Cardiac septum (tissue), 1 donor: ENCODE measurements at regions not wholly inside any gene's neighbourhood (a gene's known extent, or its start where the extent isn't known, plus 50 kb on each side); places are given as distances from the start of the nearest gene placed in this dataset.
"Not testable (repeated sequence)": the region's sequence is repeated elsewhere in the genome, so short reads cannot be mapped to it uniquely, and the experiment has no call there.

ENCODE experiments used
- DNase-seq: peaks from one replicate; pipeline ENCODE4 v3.0.0-alpha.2; 2020; ENCODE audit warnings: low spot score
- intact Hi-C: fragments of 100-400 bp; cut with DNase I; formaldehyde crosslinking; loops from one replicate; pipeline ENCODE4 v1.14.0; 2022
- donor health status: DM: no; HTN: no; CAD: no.

- intact Hi-C loops, result no loop called here
- no peak for DNase-seq
Observed at GRCh38 chr1:221018414-221018813, 139.2 kb downstream of the HLX start.

GRCh38 chr1:221022331-221022730 is 143.1 kb downstream of the HLX start:
- no peak for DNase-seq
- intact Hi-C loops, result no loop called here

- intact Hi-C loops, result no loop called here
- no peak for DNase-seq
Observed at GRCh38 chr1:221023482-221023881, 144.2 kb downstream of the HLX start.

GRCh38 chr1:221025501-221025900 is 146.3 kb downstream of the HLX start:
- no peak for DNase-seq
- intact Hi-C loops, result no loop called here

GRCh38 chr1:221025956-221026355 is 146.7 kb downstream of the HLX start:
- no peak for DNase-seq
- intact Hi-C loops, result no loop called here

- intact Hi-C loops, result loop anchor here (10.0 kb wide), 1 partner anchor 135 kb away; no protein-coding TSS in a partner anchor
- DNase-seq, result no peak
Observed at GRCh38 chr1:221029981-221030649, 150.9 kb downstream of the HLX start.

- intact Hi-C loops, result loop anchor here (10.0 kb wide), 1 partner anchor 134 kb away; no protein-coding TSS in a partner anchor
- no peak for DNase-seq
Observed at GRCh38 chr1:221030990-221031389, 151.7 kb downstream of the HLX start.

GRCh38 chr1:221031458-221032203 is 152.4 kb downstream of the HLX start:
- DNase-seq, result no peak
- intact Hi-C loops, result loop anchor here (2.0 to 10.0 kb wide), 2 partner anchors 133 to 155 kb away; no protein-coding TSS in a partner anchor

- no peak for DNase-seq
- intact Hi-C loops, result loop anchor here (2.0 to 10.0 kb wide), 2 partner anchors 133 to 155 kb away; no protein-coding TSS in a partner anchor
Observed at GRCh38 chr1:221032204-221032585, 153.0 kb downstream of the HLX start.

GRCh38 chr1:221032637-221033280 is 153.5 kb downstream of the HLX start:
- intact Hi-C loops, result loop anchor here (2.0 to 10.0 kb wide), 2 partner anchors 132 to 156 kb away; no protein-coding TSS in a partner anchor
- no peak for DNase-seq

GRCh38 chr1:221035662-221036153 is 156.5 kb downstream of the HLX start:
- no peak for DNase-seq

GRCh38 chr1:221039616-221040015 is 160.4 kb downstream of the HLX start:
- no peak for DNase-seq
- intact Hi-C loops, result loop anchor here (10.0 kb wide), 1 partner anchor 125 kb away; no protein-coding TSS in a partner anchor

More at GRCh38 chr1:221035662-221036153, 156.5 kb downstream of the HLX start:
- intact Hi-C loops, result loop anchor here (10.0 kb wide), 1 partner anchor 129 kb away; no protein-coding TSS in a partner anchor

GRCh38 chr1:221040101-221040500 is 160.9 kb downstream of the HLX start:
- no peak for DNase-seq

GRCh38 chr1:221040691-221041285 is 161.5 kb downstream of the HLX start:
- intact Hi-C loops, result no loop called here
- no peak for DNase-seq

More at GRCh38 chr1:221040101-221040500, 160.9 kb downstream of the HLX start:
- intact Hi-C loops, result no loop called here

- intact Hi-C loops, result no loop called here
Observed at GRCh38 chr1:221044538-221044937, 165.3 kb downstream of the HLX start.

GRCh38 chr1:221045151-221045550 is 165.9 kb downstream of the HLX start:
- intact Hi-C loops, result no loop called here
- no peak for DNase-seq

More at GRCh38 chr1:221044538-221044937, 165.3 kb downstream of the HLX start:
- DNase-seq, result no peak

- DNase-seq, result no peak
- intact Hi-C loops, result no loop called here
Observed at GRCh38 chr1:221045842-221046831, 166.9 kb downstream of the HLX start.

GRCh38 chr1:221051391-221051790 is 172.1 kb downstream of the HLX start:
- intact Hi-C loops, DNase-seq: not testable (repeated sequence)
